HG03432 (cell line): ENCODE measurements at regions not wholly inside any gene's neighbourhood (a gene's known extent, or its start where the extent isn't known, plus 50 kb on each side); places are given as distances from the start of the nearest gene placed in this dataset.

Experiments used
- ATAC-seq: cut with Tn5 transposase; IDR thresholded peaks from one replicate; pipeline ENCODE4 v1.9.1; 2021; ENCODE audit warnings: mild to moderate bottlenecking, moderate library complexity; ENCODE audit not compliant: unreplicated experiment

GRCh38 chr2:47620770-47621437 lies 50.1 kb upstream of the KCNK12 start:
- ATAC-seq: no peak
